NCI-H510A treated with DMSO at 0.1 percent for 48 hours (cell line): ENCODE measurements at regions not wholly inside any gene's neighbourhood (a gene's known extent, or its start where the extent isn't known, plus 50 kb on each side); places are given as distances from the start of the nearest gene placed in this dataset.

Experiments used
- DNase-seq: peaks from one replicate; lab custom pipeline; 2025; lab: John Stamatoyannopoulos, UW

DNA sequence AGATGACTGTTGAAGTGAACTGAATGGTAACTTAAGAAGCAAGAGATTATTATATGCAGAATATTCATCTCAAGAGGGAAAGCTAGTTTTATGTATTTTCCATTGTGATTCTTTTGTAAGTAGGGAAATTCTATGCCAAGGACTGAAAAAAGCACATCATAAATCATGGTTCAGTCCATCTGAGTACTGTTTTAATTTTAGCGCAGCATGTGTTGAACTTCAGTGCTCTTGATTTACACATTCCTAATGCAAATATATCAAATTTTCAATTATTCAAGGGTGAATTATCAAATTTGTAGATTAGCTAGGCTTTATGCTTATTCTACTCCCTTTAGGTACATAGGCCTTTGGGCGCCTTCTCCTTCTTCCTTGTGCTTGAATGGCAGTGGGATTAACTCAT lies 50.3 kb upstream of the TCF12 start:
- DNase-seq = no peak

DNA sequence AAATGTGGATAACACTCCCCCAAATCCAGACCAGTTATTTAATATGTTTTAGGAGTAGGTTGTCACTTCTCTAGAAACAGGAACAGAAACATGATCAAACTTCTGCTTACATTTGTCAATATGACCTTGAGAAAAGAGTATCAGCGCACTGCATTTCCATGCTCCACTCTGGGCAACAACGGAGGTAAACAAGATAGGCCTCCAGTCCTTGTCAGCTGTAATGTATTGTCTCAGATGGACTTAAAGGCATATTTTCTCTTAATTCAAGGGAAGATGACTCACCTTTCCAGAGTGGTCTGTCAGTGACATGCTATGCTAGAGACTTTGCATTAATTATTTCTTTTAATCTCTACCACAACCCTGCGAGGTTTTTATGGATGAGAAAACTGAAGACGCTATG lies 51.6 kb upstream of the TCF12 start:
- no peak for DNase-seq

DNA sequence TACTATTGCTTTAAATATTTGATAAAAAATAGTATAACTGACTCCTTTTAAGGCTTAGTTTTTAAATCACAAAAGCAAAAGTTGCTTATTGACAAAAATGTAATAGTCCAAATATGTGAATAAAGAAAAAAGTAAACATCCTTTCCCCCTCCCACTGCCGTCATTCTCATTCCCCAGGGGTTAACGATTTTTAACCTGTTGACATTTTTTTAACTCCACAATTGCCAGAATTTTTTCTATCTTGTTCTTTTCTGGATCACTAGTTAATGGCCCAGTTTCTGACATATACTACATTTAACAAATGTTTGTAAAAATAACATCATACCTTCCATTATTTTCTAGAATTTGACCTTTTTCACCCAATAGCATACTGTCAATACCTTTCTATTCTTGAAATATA lies 60.6 kb upstream of the TCF12 start:
- no peak for DNase-seq

DNA sequence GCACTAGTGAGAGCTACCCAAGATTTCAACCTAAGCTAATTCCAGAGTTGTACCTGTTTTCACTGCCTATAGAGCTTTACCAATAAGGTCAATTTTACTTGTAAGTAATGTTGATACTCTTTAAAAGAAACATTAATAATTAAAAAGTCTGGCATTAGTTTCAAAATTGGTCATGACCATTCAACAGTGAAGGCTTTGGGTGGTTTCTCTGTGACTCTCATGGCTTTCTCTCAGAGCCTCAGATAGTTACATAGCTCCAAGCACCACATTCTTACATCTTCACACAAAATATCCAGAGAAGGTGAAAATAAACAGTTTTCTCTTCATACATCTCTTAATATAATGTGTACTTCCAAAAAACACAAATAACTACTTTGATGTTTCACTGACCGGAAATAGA lies 61.5 kb upstream of the TCF12 start:
- no peak for DNase-seq

DNA sequence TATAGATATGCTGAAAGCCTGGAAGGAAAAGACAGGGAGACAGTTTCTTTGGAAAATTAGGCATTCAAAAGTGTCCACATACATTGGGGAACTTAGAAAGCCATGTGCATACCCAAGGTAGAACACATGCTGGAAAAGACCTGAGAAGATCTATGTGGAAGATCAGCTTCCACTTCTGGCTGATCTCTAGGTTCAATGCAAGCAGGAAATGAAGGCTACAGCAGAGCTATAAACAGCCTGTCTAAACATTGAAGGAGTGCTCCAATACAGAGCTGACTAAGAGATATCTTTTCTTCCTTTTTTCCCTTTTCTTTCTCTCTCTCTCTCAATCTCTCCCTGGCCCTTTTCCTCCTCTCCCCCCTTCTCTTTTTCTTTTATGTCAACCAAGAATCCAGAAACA lies 73.6 kb upstream of the TCF12 start:
- no peak for DNase-seq

DNA sequence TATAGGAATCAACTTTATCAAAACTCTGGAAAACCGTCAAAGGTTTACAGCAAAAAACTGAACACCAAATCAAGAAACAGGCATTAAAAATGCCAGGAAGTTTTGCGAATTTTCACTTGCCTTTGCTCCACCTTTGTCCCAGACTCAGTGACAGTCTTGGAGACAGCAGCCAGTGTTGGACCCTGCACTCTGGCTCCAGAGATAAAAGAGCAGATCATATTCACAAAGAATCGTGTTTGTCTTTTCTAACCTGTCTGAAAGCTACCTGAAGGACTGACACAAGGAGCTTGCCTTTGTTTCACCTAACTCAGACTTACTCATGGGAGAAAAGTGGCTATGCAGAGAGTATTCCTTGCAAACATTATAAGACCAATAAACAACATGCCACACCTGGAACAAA lies 74.0 kb upstream of the TCF12 start:
- no peak for DNase-seq

DNA sequence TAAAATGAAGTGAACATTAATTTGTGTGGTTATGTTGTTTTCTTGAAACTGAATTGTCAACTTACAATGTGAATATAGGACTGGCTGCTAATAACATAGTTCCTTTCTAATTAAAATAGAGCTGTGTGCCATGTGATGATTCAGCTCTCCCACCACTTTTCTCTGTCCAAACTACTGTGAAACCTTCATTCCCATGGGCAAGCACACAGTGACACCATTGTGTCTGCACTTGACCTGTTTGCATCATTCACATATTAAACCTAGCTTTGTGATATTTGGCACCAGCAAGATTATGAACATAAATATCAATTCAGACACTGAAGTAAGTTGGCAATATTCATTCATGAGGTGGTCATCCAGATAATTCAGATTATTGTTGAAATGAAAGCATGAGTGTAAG lies 78.8 kb upstream of the TCF12 start:
- DNase-seq = no peak

DNA sequence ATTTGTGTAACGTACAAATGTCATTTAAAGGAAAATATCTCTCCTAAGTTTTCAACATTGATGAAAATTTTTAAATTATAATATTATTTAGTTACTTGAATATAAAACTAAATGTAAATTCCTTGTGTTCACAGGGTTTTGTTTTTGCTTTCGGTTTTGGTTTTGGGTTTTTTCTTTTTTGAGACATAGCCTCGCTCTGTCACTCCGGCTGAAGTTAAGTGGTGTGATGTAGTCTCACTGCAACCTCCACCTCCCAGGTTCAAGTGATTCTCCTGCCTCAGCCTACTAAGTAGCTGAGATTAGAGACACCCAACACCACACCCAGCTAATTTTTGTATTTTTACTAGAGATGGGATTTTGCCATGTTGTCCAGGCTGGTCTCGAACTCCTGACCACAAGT lies 79.3 kb upstream of the TCF12 start:
- DNase-seq = no peak

DNA sequence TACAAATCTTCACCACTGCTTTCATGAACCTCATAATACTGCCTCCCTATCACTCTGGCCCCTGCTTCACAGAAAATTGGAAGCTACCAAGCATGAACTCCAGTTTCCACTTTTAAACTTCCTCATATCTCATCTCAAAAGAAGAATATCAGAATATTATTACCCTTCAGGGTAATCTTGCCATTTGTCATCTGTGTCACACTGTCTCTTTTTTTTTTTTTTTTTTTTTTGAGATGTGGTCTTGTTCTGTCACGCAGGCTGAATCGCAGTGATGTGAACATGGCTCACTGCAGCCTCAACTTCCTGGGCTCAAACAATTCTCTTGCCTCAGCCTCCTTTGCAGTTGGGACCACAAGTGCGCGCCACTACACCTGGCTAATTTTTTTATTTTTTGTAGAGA lies 80.4 kb upstream of the TCF12 start:
- DNase-seq = no peak

DNA sequence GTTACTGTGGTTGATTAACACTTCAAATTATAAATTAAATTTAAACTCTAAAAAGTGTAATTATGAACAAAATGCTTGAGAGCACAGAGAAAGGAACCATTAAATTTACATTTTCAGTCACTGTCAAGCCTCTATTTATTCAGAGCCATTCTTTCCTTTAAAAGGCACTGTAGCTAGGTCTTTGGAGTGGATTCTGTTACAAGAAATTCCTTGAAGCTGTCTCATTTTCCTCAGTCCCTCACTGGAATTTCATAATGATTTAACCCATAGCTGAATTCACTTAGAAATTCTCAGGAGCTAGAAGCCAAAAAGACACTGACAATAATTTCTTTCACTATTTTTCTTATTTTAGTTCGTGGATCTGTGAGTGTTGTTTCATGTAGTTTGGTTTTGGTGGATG lies 81.2 kb upstream of the TCF12 start:
- DNase-seq = no peak

DNA sequence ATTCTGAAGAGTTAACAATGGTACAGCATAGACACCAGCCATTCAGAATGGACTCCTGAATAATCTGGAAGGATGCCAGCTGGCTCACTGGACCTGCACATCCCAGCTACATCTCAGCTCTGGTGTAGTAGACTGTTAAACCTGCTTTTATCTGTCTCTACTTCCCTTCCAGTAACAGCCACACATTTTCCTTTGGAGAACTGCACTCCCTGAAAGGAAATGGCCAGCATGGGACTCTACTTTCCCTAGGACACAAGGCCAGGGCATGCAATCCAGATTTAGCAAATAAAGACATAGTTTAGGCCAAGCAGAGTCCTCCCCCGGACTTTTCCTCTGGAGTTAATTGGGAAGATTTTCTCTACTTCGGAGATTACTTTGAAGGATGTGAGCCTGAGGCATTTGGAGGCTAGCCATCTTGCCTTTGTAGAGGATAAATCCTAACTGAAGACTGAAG lies 82.7 kb upstream of the TCF12 start:
- peak; percentile 6 for DNase-seq

DNA sequence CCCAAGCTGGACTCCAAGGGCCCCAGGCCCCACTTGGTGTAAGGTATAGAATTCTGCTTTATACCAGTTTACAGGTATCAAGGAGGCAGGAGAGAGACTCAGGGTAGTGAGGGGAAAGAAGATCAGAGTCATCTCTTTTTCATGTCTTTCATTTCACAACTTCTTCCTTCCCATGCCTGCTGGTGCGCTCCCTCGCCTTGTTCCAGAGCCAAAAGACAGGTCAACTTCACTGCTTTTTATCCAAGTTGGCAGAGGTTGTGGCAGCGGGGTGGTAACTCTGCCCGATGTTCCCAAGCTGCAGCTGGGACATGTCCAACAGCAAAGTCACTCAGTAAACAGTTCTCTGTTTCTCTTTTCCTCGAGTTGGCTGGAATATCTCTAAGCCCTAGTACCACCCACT lies 86.3 kb upstream of the TCF12 start:
- DNase-seq = no peak

DNA sequence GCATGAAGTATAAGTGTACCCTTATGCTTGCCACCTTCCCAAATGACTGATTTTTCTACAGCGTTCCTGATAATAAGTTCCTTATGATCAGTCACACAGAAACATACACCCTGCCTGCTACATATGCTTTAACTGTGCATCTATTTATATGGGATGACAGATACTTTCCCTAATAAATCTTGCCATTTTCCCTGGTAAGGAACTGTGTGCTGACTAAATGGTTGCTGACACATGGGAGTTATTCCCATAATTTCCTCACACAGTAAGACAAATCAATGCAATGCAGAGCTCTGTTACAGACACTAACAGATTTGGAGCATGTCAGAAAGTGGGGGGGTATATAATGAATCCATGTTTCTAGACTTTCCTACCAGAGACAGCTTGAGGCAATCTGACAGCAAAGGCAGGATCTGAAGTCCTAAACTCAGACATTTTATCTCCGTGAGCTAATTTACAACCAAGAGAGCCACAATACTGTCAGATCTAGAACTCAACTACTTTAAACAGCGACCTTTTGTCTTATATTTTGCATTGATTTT lies 86.9 kb upstream of the TCF12 start:
- no peak for DNase-seq

DNA sequence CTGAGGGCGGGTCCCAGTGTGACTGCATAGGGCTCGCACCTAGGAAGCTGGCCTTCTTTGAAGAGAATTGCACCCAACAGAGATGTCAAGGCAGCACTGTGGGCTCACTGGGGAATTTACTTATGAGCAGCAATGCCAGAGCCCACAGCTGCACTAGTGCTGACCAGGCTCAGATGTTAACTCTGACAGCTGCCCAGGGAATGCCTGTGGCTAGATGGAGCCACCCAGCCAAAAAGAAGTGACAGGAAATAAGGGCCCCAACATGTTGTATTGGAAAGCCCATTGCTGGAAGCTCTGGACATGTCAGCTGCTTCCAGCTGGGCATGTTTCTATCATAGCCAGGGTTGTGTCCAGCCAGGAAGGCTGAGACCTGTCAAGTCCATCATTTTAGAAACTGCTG lies 90.9 kb upstream of the ZNF280D start:
- no peak for DNase-seq

DNA sequence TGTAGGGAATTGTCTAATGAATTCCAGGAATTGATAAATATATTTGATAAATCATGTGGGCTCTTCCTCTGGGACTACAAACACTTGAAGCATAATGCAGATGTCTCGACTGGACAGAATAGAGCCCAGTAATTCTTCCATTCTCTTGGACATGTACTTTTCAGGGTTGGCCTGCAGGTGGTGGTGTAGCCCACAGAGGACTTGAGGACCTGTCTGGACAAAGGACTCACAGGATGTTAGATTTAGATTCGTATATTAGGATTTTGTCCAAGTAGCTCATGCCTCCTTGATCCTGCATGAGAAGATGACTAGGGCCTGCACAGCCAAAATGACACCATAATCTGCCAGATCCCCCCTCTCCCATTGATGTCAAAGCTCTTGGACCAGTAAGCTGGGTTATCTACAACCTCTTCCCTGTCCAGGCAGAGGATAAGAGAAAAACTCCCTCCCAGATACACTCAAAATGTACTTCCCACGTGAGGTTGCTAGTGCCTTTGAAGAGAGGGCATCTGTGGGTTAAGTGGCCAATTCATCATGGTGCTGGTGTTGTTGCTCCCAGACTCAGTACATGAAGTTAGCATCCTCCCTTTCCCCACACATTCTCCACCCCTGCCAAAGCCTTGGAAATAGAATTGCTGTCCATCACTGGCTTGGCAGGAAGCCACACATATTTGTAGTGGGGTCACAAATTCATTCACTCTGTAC lies 88.6 kb upstream of the ZNF280D start:
- peak; percentile 13 for DNase-seq

DNA sequence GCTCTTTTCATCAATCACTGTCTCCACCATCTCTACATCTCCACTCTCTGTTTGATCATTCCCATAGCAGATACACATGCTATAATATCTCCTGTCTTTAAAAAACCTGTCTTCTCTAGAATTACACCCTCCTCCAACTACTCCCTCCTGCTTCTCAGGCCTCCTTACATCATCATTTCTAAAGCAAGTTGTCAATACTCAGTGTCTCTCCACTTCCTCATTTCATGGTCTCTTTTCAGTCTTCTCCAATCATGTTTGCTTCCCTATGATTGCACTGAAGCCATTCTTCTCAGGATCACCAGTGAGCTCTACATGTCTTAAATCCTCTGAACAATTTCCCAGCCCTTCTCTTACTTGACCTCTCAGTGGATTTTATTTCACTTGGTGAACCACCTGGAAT lies 87.0 kb upstream of the ZNF280D start:
- no peak for DNase-seq

DNA sequence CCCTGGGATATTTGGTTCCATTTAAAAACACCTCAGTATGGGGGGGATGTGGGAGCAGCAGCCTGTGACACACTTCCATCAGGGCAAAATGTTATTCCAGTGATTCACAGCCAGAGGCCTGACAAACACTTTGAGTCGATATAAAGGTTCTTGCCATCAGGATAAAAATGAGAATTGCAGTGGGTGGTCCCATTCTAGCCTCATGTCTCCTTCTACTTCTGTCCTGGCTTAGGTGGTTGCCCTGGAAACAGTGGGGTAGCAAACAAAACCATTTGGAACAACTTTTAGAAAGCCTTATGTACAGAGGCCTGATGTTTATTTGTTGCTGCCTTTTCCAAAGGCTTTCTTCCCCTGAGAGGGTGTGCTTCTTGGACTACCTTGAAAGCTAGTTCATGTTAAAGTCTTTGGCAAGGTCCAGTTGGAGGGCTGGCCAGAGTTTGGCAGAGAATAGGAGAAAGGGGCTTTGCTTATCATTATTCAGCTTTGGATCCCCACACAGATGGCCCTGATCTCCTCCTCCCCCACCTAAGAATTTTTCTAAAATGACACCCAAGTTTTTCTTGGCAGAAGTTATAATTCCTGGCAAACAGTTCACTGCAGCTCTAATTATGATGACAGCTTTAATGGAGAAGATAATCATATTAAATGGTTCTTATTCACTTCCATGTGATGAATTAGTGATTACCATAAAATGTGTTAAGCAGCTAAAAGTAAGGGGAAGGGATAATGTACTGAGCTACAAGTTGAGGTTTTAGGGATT lies 84.2 kb upstream of the ZNF280D start:
- no peak for DNase-seq

DNA sequence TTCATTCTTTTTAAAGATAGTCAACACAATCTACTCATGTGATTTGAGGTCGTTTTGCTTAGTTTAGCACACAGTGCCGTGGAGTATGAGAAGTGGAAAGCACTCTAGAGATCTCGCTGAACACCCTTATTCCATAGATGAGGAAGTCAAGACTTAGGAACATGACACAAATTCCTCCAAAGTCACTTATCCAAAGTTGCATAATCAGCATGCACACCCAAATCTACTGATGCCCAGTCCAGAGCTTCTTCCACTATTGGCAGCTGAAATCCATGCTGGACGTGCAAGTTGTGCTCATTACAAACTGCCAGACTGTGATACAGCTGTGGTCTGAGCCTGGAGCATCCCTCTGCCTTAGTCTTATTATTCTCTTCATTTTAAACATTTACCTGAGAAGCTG lies 83.5 kb upstream of the ZNF280D start:
- DNase-seq = no peak

DNA sequence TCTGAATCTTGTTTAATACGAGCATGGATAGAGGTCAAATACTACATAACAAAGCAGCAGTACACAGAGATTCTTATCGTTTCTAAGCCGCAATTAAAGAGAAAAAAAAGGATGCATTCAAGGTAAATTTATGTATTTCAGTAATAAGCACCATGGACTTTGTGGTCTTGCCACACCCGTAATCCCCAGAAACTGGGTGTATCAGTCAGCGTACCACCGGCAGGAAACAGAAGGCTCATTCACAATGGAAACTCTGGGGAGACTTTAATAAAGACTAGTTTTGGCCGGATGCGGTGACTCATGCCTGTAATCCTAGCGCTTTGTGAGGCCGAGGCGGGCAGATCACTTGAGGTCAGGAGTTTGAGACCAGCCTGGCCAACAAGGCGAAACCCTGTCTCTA lies 81.9 kb upstream of the ZNF280D start:
- DNase-seq = no peak

DNA sequence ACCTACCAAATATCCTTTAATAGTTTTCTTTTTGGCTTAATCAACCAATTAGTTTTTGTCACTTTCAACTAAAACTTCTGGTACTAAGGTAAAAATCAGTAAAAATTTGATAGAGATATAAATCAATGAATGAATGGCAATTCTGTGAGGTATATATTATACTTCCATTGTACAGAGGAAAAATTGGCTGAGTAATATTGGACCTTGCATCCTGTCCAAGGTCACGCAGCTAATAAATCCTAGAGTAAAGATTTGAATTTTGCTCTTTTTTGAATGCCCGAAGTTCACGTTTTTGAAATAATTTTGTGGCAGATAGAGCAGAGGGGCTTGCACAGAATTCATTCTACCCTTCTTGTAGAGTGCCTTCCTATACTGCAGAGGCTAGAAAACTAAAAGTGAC lies 81.1 kb upstream of the ZNF280D start:
- DNase-seq = no peak

DNA sequence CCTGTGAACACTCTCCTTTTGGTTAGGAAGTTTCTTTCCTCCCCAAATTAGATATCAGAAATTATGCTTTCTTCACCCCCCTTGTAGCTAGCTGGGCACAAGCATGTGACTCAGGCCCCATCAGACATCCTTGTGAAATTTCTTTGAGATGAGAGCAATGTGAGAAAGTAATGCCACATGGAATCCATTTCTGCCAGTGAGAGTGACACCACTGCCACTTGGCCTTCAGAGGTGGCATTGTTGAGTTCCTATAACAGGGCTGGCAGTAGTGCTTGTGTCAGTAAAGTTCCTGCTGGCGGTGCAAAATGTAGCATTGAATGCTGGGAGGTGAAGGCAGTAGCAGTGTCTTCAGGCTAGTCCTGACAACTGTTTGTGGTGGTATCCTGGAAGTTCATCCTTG lies 80.7 kb upstream of the ZNF280D start:
- DNase-seq = no peak

DNA sequence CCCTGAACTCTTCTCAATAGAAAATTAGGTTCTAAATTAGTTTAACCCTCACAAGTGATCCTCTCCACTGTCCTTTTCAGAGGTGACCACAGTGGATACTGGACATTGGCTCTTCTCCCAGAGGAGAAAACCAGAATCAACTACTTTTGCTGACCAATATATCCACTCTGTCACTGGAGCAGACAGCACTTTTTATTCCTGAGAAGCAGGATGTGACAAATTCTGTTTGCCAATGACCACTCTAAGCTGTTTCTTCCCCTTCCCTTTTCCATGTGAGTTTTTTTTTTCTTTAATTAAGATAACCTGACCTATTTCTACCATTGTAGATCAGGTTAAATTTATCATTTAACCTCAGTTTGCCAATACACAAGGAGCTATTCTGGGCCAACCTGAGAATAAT lies 79.7 kb upstream of the ZNF280D start:
- no peak for DNase-seq

DNA sequence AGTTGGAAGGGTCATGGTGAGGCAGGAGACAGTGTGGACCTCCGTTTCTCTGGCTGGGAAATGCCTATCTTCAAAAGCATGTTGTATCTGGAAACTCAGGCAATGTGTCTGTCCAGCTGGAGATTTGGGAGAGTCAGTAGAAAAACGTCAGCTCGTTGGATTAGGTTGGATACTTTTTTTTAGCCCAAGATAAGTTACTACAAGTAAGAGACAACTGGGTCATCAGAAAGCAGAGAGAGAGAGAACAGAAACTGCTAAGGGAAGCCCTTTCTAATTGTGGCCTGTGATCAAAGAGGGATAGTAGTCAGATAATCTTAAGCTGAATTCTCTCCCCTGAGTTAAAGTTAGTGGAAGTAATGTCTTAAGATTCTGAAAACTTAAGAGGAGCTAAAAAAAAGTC lies 78.9 kb upstream of the ZNF280D start:
- DNase-seq = no peak

DNA sequence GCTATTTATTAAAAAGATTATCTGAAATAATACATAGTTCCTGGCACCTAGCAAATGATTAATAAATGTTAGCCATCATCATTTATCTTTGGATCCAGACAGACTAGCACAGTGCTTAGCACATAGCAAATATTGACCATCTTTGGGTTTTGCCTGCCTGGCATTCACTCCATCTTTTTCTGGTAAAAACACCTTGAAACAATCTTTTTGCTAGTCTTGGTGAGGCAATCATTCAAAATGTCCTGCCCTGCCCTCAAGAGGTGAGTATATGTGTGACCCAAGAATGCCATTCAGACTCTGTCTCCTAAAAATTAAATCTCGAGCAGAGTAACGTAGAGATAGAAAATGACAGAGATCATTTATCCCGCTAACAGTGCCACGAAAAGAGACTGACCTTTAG lies 78.3 kb upstream of the ZNF280D start:
- no peak for DNase-seq
